ENCODE measurements at regions not wholly inside any gene's neighbourhood (a gene's known extent, or its start where the extent isn't known, plus 50 kb on each side); places are given as distances from the start of the nearest gene placed in this dataset.
"Not testable (repeated sequence)": the region's sequence is repeated elsewhere in the genome, so short reads cannot be mapped to it uniquely, and the experiment has no call there.

DNA sequence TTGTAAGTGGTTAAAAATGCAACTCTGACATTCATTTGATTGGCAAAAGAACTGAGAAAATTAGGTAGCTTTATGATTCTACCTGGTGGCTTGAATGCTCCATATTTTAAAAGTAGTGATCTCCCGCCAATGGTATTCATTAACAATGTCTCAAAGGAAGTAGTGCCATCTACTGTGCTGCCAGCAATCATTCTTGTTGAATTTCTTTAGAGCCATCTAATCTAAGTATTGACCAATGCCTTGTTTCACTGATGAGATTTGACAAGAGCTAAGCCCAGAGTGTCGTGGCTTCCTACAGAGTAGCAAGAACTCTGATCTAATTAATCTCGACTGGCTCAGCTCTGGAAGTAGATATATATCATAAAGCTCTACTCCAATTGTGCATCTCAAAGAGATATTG lies 696.7 kb downstream of the C6orf118 start:
- DNase-seq (ENCODE audit: low read depth in 4 of 4, low spot score in 3 of 4), result no peak

- not testable (repeated sequence) for DNase-seq (ENCODE audit: low read depth in 4 of 4, low spot score in 3 of 4)
Observed at GRCh38 chr6:164610859-164611258, 698.5 kb downstream of the C6orf118 start.

- DNase-seq (ENCODE audit: low read depth in 4 of 4, low spot score in 3 of 4), result not testable (repeated sequence)
Observed at GRCh38 chr6:164602415-164602814, 707.0 kb downstream of the C6orf118 start.

DNA sequence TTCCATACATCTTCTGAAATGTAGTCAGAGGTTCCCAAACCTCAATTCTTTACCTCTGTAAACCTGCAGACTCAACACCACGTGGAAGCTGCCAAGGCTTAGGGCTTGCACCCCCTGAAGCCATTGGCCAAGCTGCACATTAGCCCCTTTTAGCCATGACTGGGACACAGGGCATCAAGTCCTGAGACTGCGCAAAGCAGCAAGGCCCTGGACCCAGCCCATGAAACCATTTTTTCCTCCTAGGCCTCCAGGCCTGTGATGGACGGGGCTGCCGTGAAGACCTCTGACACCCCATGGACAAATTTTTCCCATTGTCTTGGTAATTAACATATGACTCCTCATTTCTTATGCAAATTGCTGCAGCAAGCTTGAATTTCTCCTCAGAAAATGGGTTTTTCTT lies 727.8 kb downstream of the C6orf118 start:
- DNase-seq (ENCODE audit: low read depth in 4 of 4, low spot score in 3 of 4), result no peak

DNA sequence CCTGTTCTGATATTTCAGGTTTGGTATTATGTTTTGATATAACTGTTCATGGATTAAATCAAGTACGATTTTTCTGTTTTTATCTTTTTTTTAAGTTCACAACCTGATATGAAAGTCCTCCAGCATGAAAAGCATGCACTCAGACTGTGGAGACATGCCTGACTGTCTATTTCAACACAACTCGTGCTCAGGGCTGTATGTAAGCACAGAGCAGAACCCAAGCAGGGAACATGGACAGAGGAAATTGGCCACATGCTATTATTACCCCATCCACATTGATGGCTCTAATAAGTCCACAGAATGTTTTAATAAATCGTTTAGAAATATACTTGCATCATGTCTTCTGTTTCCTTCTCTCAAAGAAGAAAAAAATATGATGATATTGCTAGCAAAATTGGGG lies 730.4 kb downstream of the C6orf118 start:
- DNase-seq (ENCODE audit: low read depth in 4 of 4, low spot score in 3 of 4), result no peak

GRCh38 chr6:164578616-164579015 lies 730.8 kb downstream of the C6orf118 start:
- DNase-seq (ENCODE audit: low read depth in 4 of 4, low spot score in 3 of 4), result no peak

GRCh38 chr6:164570801-164571200 lies 738.6 kb downstream of the C6orf118 start:
- peak in 2 of 4 donors; percentile 3 to 12 for DNase-seq (ENCODE audit: low read depth in 4 of 4, low spot score in 3 of 4)

GRCh38 chr6:164569509-164569908 lies 739.9 kb downstream of the C6orf118 start:
- no peak for DNase-seq (ENCODE audit: low read depth in 4 of 4, low spot score in 3 of 4)

DNA sequence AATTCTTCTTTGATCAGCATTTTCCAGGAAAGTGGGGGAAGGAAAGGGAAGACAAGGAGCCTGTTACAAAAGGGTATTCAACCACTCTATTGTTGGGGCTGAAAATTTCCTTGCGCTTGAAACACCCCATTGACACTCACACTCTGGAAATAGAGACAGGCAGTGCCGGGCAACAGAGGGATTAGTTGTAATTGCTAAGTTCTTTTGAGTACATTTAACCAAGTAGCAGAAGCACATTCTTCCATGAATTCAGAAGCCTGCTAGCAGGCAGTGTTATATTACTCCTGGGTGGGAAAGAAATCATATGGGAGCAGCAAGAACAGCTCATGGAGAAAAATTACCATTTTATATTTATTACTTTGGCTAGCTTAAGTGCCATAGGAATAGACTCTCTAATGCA lies 745.5 kb downstream of the C6orf118 start:
- DNase-seq (ENCODE audit: low read depth in 4 of 4, low spot score in 3 of 4), result no peak

DNA sequence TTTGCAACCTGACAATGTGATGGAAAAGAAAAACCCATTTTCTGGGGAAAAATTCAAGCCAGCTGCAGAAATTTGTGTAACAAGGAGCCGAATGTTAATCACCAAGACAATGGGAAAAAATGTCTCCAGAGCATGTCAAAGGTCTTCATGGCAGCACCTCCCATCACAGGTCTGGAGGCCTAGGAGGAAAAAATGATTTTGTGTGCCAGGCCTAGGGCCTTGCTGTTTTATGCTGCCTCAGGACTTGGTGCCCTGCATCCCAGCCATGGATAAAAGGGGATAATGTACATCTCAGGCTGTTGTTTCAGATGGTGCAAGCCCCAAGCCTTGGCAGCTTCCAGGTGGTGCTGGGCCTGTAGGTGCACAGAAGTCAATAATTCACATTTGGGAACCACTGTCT lies 747.7 kb downstream of the C6orf118 start:
- no peak for DNase-seq (ENCODE audit: low read depth in 4 of 4, low spot score in 3 of 4)

DNA sequence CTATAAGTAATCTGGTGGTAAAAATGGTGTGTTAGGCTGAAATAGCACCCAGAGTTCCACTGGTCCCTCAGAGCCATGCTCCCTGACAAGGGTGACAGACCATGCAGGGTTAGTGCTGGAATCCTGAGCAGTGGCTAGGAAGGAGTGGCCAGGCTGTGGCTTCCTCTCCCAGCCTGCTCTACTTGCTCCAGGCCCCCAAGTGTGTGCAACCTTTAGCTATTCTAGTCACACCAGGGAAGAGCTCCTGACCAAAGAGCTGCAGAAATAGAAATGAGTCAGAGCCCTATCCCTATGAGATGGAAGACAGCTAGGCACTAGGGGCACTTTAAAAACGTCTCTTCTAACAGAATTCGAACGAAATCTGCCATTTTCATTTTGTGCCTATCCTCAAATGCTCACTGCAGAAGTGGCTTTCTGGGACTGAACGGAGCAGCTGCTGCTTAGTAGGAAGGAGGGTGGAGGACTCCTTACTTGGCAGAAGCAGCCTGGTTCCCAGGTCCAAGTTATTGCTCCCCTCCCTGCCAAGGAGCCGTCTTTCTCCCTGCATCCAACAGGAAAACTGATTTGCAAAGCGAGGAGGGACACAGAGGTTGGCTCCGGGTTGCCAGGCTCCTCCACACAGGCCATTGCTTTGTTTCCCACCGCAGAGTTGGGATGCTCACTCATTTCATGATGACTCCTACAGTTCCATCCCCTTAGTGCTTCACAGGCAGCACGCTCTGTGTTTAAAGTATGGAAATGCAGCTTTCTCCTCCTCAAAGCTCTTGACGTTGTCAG lies 754.5 kb downstream of the C6orf118 start:
- no peak for DNase-seq (ENCODE audit: low read depth in 4 of 4, low spot score in 3 of 4)

DNA sequence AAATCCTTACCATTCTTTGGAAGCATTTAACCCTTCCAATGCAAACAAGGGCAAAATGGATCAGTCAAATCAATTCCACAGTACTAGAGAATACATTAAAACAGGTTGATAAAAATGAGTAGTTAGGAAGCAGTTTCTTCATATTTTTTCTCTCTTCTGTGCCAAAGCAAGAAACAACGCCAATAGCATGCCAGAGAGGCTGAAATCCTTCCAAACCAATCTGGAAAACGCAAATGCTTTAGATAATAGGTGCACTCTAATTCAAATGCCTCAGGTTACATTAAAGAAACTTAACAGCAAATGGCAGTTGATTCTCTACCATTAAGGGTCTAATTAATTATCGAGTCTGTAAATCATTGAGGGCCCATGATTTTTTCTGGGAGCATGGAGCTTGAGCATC lies 755.2 kb downstream of the C6orf118 start:
- DNase-seq (ENCODE audit: low read depth in 4 of 4, low spot score in 3 of 4), result no peak

DNA sequence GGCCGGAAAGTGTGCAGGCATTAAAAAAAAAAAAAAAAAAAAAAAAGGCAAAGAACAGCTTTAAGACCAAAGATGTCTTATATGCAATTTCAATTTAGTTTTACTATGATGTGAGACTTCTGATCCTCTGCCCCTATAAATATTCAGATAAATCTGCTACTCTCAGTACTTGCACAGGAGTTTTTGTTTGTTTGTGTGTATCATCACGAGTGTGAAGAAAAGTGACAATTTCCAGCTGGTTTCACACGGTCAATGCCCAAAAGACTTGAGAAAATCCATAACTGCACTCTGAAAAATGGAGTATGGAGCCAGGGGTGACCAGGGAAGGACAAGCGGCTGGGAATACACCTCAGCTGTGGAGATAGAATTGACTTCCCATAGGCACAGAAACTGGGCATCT lies 757.7 kb downstream of the C6orf118 start:
- DNase-seq (ENCODE audit: low read depth in 4 of 4, low spot score in 3 of 4), result no peak

GRCh38 chr6:164547076-164547475 lies 762.3 kb downstream of the C6orf118 start:
- no peak for DNase-seq (ENCODE audit: low read depth in 4 of 4, low spot score in 3 of 4)

DNA sequence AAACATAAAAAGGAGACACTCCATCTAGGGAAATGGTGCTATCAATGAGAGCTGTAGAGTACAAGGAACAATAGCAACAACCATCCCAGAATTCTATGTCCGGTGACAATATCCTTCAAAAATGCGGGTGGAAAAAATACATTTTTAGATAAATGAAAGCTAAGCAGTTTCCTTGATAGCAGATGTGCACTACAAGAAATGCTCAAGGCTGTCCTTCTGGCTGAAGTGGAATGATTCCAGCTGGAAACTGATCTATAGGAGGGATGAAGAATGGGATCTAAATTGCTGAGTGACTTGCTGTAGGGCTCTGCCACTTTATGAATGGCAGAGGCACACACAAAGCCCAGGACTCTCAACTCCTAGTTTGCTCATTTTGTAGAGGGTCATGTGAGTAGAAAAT lies 763.1 kb downstream of the C6orf118 start:
- no peak for DNase-seq (ENCODE audit: low read depth in 4 of 4, low spot score in 3 of 4)

DNA sequence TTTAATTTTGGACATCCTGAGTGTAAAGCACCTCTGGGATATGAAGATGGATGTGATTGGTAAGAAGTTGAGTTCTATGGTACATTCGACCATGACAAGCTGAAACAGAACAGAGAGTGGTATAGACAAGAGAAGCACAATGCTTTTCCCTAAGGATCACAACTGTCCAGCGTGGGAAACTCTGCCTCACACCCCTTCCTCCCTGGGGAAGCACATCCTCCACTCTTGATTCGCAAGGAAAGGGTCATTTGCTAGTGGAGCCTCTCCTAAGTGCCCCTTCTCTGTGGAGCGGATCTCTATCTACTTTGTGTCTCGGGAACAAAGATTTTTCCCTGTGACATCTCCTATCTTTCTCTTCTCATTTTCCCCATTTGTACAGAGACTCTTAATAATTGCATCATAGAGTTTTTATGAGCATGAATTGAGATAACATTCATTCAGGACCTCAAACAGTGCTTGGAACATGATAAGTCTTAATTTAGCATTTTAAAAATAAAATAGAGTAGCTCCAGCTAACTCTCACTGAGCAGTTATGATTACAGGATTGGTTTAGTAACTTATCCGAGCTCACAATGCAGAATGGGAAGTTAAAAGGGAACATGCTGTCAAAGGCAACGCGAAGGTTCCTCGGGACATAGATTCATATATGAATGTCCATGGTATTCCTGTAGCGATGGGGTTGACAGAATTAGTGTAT lies 775.2 kb downstream of the C6orf118 start:
- DNase-seq (ENCODE audit: low read depth in 4 of 4, low spot score in 3 of 4), result no peak

- no peak for DNase-seq (ENCODE audit: low read depth in 4 of 4, low spot score in 3 of 4)
Observed at GRCh38 chr6:164533045-164533362, 776.4 kb downstream of the C6orf118 start.

DNA sequence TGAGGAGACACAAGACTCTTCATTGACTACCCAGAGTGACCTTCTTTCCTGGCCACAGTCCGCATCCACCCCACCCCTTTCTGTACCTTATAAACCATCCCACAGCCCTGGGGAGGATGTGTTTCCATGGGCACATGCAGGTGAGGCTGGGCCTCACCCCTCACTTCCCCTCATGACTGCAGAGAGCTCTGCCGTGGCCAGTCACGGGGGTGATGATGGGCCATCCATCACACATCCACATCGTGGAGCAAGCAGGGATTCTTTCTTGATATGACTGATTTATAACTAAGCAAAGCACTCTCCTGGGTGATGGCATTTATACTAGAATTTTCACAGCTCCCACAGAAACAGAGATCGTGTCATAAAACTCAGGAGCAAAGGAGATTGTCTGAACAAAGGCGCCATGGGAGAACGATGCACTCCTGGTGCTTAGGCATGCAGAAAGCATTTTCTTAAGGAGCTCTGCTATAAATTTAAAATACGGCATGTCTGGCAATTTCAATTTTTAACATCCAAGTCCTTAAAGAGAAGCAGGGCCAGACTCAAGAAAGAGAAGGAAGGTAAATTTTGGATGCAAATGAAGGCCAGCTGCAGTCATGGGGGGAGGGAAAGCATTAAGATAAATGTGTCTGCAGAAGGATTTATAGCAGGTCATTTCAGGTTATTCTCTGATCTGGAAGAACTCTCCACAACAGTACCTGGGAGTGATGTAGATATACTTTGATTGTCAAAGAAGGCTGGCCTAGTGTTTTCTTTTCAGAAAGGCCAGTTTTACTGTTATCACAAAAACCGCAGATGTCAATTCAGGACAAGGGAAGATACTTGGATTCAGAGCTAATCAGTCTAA lies 777.0 kb downstream of the C6orf118 start:
- DNase-seq (ENCODE audit: low read depth in 4 of 4, low spot score in 3 of 4), result peak in 2 of 4 donors; percentile 15 to 25

GRCh38 chr6:164531736-164532135 lies 777.7 kb downstream of the C6orf118 start:
- no peak for DNase-seq (ENCODE audit: low read depth in 4 of 4, low spot score in 3 of 4)

GRCh38 chr6:164528539-164528938 lies 780.9 kb downstream of the C6orf118 start:
- DNase-seq (ENCODE audit: low read depth in 4 of 4, low spot score in 3 of 4), result no peak

- no peak for DNase-seq (ENCODE audit: low read depth in 4 of 4, low spot score in 3 of 4)
Observed at GRCh38 chr6:164523087-164523654, 786.2 kb downstream of the C6orf118 start.
